Choroid plexus epithelial cell (primary cell): ENCODE measurements at regions not wholly inside any gene's neighbourhood (a gene's known extent, or its start where the extent isn't known, plus 50 kb on each side); places are given as distances from the start of the nearest gene placed in this dataset.
A peak's percentile ranks its signal among the peaks of the same experiment; 100 is the strongest.

Source experiments
- DNase-seq: peaks from one replicate; pipeline ENCODE4 v3.0.0-alpha.2; 2010; ENCODE audit warnings: low read depth
- H3K4me3 ChIP-seq: 2 replicates; pipeline ENCODE4 v1.5.1; 2011; ENCODE audit warnings: low read depth, mild to moderate bottlenecking, control low read depth, low read length, moderate library complexity
- TF ChIP-seq, protein P1 (sequence below): conservative IDR thresholded peaks from 2 replicates; pipeline ENCODE4 v1.5.1; 2011; ENCODE audit warnings: low read depth, mild to moderate bottlenecking, control low read depth, inconsistent platforms, low read length, moderate library complexity

- TF ChIP-seq, protein P1, sequence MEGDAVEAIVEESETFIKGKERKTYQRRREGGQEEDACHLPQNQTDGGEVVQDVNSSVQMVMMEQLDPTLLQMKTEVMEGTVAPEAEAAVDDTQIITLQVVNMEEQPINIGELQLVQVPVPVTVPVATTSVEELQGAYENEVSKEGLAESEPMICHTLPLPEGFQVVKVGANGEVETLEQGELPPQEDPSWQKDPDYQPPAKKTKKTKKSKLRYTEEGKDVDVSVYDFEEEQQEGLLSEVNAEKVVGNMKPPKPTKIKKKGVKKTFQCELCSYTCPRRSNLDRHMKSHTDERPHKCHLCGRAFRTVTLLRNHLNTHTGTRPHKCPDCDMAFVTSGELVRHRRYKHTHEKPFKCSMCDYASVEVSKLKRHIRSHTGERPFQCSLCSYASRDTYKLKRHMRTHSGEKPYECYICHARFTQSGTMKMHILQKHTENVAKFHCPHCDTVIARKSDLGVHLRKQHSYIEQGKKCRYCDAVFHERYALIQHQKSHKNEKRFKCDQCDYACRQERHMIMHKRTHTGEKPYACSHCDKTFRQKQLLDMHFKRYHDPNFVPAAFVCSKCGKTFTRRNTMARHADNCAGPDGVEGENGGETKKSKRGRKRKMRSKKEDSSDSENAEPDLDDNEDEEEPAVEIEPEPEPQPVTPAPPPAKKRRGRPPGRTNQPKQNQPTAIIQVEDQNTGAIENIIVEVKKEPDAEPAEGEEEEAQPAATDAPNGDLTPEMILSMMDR, result no peak
- no peak overlapping the region for H3K4me3 ChIP-seq
- DNase-seq, result no peak
Observed at GRCh38 chr1:239954836-239955235, 136.8 kb upstream of the FMN2 start.

GRCh38 chr1:239955431-239955830 is 136.3 kb upstream of the FMN2 start:
- no peak overlapping the region for H3K4me3 ChIP-seq
- no peak for DNase-seq
- TF ChIP-seq, protein P1, result no peak

DNA sequence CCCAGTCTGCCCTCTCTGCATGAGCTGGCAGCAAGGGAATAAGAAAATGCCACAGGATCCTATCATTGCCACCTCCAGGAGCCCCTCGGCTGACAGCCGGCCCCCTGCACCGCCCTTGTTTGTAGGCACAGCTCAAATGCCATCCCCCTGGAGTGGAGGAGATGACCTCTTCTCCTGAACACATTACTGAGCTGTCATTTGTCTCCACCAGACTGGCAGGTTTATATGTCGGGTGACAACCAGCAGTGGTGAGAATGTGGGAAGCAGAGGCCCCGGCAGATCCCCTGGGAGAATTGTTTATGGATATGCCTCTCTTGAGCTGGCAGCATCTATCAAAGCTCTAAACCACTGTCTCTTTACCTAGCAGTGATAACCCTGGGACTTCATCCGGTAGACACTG is 135.4 kb upstream of the FMN2 start:
- no peak for DNase-seq
- no peak overlapping the region for H3K4me3 ChIP-seq
- TF ChIP-seq, protein P1, result no peak

GRCh38 chr1:239958063-239958462 is 133.6 kb upstream of the FMN2 start:
- H3K4me3 ChIP-seq, result no peak overlapping the region
- TF ChIP-seq, protein P1, result no peak
- DNase-seq, result no peak

DNA sequence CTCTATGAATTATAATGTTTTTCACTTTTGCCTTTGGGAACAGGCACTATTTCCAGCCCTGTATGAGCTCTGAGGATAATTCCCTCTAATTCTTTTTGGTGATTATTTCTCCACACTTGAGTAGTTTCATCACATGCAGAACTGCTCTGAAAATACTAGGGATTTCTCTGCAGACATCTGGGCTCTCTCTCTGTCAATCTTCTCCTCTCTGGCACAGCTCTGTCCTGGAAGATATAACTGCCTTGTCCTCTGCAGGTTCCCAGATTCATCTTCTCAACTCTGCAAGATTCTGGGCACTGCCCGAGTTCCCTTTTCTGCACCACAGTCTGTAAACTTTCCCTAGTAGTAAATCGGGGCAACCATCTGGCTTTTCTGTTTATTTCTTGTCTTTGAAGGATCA is 131.3 kb upstream of the FMN2 start:
- no peak for DNase-seq
- H3K4me3 ChIP-seq, result no peak overlapping the region
- TF ChIP-seq, protein P1, result no peak

- DNase-seq, result no peak
- TF ChIP-seq, protein P1, result no peak
- H3K4me3 ChIP-seq, result no peak overlapping the region
Observed at GRCh38 chr1:239963856-239964255, 127.8 kb upstream of the FMN2 start.

DNA sequence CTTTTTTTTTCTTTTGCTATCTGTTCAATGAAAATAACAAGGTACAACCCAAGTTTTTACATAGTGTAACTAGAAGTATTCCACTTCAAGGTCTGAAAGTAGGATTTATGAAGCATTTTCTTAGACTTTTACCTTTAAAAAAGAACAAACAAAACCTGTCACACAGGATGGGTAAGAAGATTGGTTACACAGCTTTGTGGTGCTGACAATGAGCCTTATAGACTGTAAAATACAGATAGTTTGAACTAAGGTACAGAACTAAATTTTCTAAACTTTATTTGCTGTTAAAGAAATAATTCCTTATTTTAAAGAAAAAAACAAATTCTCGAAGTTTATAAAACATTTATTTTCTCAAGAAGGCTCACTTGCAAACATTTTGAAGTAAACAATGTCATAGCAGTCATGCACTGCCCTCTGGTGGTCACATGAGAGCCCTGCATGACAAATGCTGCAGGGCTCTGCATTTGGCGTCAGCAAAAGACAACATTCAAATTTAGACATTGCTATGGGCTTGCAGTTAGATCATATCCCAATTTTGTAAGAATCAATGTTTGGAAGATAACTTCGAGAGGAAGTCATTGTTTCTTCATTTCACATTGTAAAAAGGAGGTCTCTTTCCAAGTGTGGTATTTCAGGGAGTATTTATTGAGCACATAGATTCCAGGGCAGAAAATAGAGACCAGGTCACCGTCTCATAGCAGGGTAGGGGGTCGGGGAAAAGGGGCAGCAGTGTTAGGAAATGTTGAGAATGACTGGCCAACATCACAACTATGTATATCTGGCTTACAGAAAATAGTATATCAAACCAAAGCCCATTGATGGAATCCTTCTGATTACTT is 115.3 kb upstream of the FMN2 start:
- TF ChIP-seq, protein P1, result peak; percentile 97
- DNase-seq, result peak; percentile 71
- H3K4me3 ChIP-seq, result no peak overlapping the region
